Parathyroid adenoma (tissue), 2 donors: ENCODE measurements at regions not wholly inside any gene's neighbourhood (a gene's known extent, or its start where the extent isn't known, plus 50 kb on each side); places are given as distances from the start of the nearest gene placed in this dataset.

Experiments used
- H2AFZ ChIP-seq: fragments of 300-600 bp; sonication (generic); one replicate; pipeline ENCODE4 v1.7.0; 2017; ENCODE audit warnings: antibody characterized with exemption, mild to moderate bottlenecking
- H3K27ac ChIP-seq: fragments of 300-600 bp; sonication (generic); one replicate; pipeline ENCODE4 v1.7.0; 2017
- H3K27me3 ChIP-seq: fragments of 300-600 bp; sonication (generic); one replicate; pipeline ENCODE4 v1.7.0; 2017; ENCODE audit warnings: low read length; ENCODE audit not compliant: control insufficient read depth, insufficient read depth
- H3K36me3 ChIP-seq: fragments of 300-600 bp; sonication (generic); one replicate; pipeline ENCODE4 v1.7.0; 2017; ENCODE audit warnings: low read length; ENCODE audit not compliant: control insufficient read depth, insufficient read depth
- H3K4me1 ChIP-seq: fragments of 300-600 bp; sonication (generic); one replicate; pipeline ENCODE4 v1.7.0; 2017; ENCODE audit warnings: control low read depth
- H3K4me2 ChIP-seq: fragments of 300-600 bp; sonication (generic); one replicate; pipeline ENCODE4 v1.7.0; 2017; ENCODE audit warnings: low read length
- H3K4me3 ChIP-seq: fragments of 300-600 bp; sonication (generic); one replicate; pipeline ENCODE4 v1.7.0; 2017; ENCODE audit warnings: low read depth, low read length
- H3K79me2 ChIP-seq: fragments of 300-600 bp; sonication (generic); one replicate; pipeline ENCODE4 v1.7.0; 2017; ENCODE audit warnings: control low read depth
- H3K9ac ChIP-seq: fragments of 300-600 bp; sonication (generic); one replicate; pipeline ENCODE4 v1.7.0; 2017; ENCODE audit warnings: mild to moderate bottlenecking
- H3K9me3 ChIP-seq: fragments of 300-600 bp; sonication (generic); one replicate; pipeline ENCODE4 v1.7.0; 2017; ENCODE audit warnings: low read length; ENCODE audit not compliant: control insufficient read depth
- CTCF ChIP-seq: fragments of 300-600 bp; sonication (generic); IDR thresholded peaks from one replicate; pipeline ENCODE4 v1.7.0; 2017; ENCODE audit warnings: antibody characterized with exemption, mild to moderate bottlenecking
- donor health status: primary hyperparathyroidism.

- Histone ChIP-seq H3K9ac (no peak overlapping the region), H3K4me3 (no peak overlapping the region), H3K4me2 (no peak overlapping the region), H3K27me3 (no peaks in the 10 kb centered on the region), H3K36me3 (no peaks in the 10 kb centered on the region), H3K27ac (no peak overlapping the region), H3K9me3 (no peaks in the 10 kb centered on the region), H2AFZ (no peak overlapping the region), H3K79me2 (no peaks in the 10 kb centered on the region), H3K4me1 (no peaks in the 10 kb centered on the region)
- no peak for TF ChIP-seq CTCF
Measured at GRCh38 chr3:55413236-55413635, 73.9 kb downstream of the WNT5A start.

GRCh38 chr3:55412545-55412944 lies 74.6 kb downstream of the WNT5A start:
- TF ChIP-seq CTCF, result no peak
- no peaks in the 10 kb centered on the region for H3K36me3 ChIP-seq
- H3K4me1 ChIP-seq, result no peaks in the 10 kb centered on the region
- no peak overlapping the region for H3K4me3 ChIP-seq
- H3K9ac ChIP-seq, result no peak overlapping the region
- H3K9me3 ChIP-seq, result no peaks in the 10 kb centered on the region
- no peak overlapping the region for H3K4me2 ChIP-seq
- H3K27me3 ChIP-seq, result no peaks in the 10 kb centered on the region
- no peak overlapping the region for H2AFZ ChIP-seq
- H3K27ac ChIP-seq, result no peak overlapping the region
- H3K79me2 ChIP-seq, result no peaks in the 10 kb centered on the region

- Histone ChIP-seq H3K4me2 (no peak overlapping the region), H3K79me2 (no peaks in the 10 kb centered on the region), H3K36me3 (no peaks in the 10 kb centered on the region), H3K9ac (no peak overlapping the region), H3K4me3 (no peak overlapping the region), H3K27me3 (no peaks in the 10 kb centered on the region), H3K9me3 (no peaks in the 10 kb centered on the region), H3K4me1 (no peaks in the 10 kb centered on the region), H2AFZ (no peak overlapping the region), H3K27ac (no peak overlapping the region)
- TF ChIP-seq CTCF, result no peak
Measured at GRCh38 chr3:55409806-55410205, 77.3 kb downstream of the WNT5A start.

- Histone ChIP-seq H3K27me3 (no peaks in the 10 kb centered on the region), H3K4me1 (no peaks in the 10 kb centered on the region), H3K27ac (no peak overlapping the region), H3K9me3 (no peaks in the 10 kb centered on the region), H3K4me3 (no peak overlapping the region), H2AFZ (no peak overlapping the region), H3K9ac (no peak overlapping the region), H3K4me2 (no peak overlapping the region), H3K79me2 (no peaks in the 10 kb centered on the region), H3K36me3 (no peaks in the 10 kb centered on the region)
- no peak for TF ChIP-seq CTCF
Measured at GRCh38 chr3:55408193-55408826, 78.8 kb downstream of the WNT5A start.

GRCh38 chr3:55407426-55407820 lies 79.7 kb downstream of the WNT5A start:
- Histone ChIP-seq H2AFZ (no peak overlapping the region), H3K9me3 (no peaks in the 10 kb centered on the region), H3K79me2 (no peaks in the 10 kb centered on the region), H3K9ac (no peak overlapping the region), H3K36me3 (no peaks in the 10 kb centered on the region), H3K4me3 (no peak overlapping the region), H3K27me3 (no peaks in the 10 kb centered on the region), H3K4me2 (no peak overlapping the region), H3K4me1 (no peaks in the 10 kb centered on the region), H3K27ac (no peak overlapping the region)
- TF ChIP-seq CTCF, result no peak
